ENCODE measurements at regions not wholly inside any gene's neighbourhood (a gene's known extent, or its start where the extent isn't known, plus 50 kb on each side); places are given as distances from the start of the nearest gene placed in this dataset.

GRCh38 chr6:9086331-9086730 is 651.0 kb upstream of the SLC35B3 start:
- no peak overlapping the region for H3K27ac ChIP-seq (ENCODE audit: low read depth)
- no peak overlapping the region for H3K4me3 ChIP-seq (ENCODE audit: low read depth, low read length)
- no peaks in the 10 kb centered on the region for H3K4me1 ChIP-seq (ENCODE audit: insufficient read depth)
- 65% methylated on average over 4 of the region's 4 CpGs for WGBS
- DNase-seq (ENCODE audit: extremely low spot score) = no peak
- no peaks in the 10 kb centered on the region for H3K36me3 ChIP-seq (ENCODE audit: insufficient read depth)

- no peak overlapping the region for H3K27ac ChIP-seq (ENCODE audit: low read depth)
- no peaks in the 10 kb centered on the region for H3K4me1 ChIP-seq (ENCODE audit: insufficient read depth)
- WGBS = 91% methylated on average over 1 of the region's 1 CpG
- DNase-seq (ENCODE audit: extremely low spot score) = no peak
- no peaks in the 10 kb centered on the region for H3K36me3 ChIP-seq (ENCODE audit: insufficient read depth)
- no peak overlapping the region for H3K4me3 ChIP-seq (ENCODE audit: low read depth, low read length)
Observed at GRCh38 chr6:9085709-9086070, 650.3 kb upstream of the SLC35B3 start.

DNA sequence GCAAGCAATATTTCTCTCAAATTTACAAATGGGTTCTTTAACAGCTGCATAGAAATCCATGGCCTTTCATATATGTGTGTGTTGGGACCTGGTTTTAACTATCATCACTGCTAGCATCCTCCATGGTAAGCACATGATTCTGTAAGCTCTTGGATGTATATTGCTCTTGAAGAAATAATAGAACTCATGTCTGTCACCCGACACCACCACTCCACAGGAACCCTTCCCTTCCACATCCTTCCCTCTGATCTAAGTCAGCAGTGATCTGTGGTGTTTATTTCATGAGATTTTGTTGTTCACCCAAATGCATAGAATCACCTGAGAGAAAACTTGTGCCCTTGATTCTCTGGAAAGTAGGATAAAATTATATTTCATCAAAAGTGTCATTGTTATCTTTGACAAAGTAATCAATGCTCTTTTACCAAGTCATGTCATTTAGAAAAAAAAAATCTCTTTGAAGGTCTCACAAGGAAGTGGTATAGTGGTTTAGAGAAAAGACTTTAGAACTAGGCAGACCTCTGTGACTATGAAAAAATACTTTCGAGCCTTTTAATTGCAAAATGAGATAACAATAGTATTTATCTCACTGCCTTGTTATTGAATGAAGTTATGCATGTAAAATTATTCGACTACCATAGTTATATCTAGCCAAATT is 649.8 kb upstream of the SLC35B3 start:
- DNase-seq (ENCODE audit: extremely low spot score) = no peak
- WGBS = 70% methylated on average over 3 of the region's 3 CpGs
- Histone ChIP-seq H3K27ac (ENCODE audit: low read depth) (no peak overlapping the region), H3K4me3 (ENCODE audit: low read depth, low read length) (no peak overlapping the region), H3K36me3 (ENCODE audit: insufficient read depth) (no peaks in the 10 kb centered on the region), H3K4me1 (ENCODE audit: insufficient read depth) (no peaks in the 10 kb centered on the region)

DNA sequence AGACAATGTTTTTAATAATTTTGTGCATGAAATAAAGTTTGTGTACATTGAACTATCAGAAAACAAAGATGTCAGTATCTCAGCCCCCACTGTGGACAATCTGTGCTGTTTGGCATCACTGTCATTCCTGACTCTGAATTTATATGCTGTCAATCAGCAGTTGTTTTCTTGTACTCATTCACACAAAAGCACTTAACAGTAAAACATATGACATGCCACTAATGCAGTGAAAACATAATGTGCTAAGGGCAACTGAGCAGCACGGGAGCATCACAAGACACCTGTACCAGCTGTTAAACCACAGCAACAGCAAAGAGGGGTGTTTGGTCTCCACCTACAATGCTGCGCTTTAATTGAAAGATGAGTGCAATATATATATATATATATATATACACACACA is 647.8 kb upstream of the SLC35B3 start:
- Histone ChIP-seq H3K36me3 (ENCODE audit: insufficient read depth) (no peaks in the 10 kb centered on the region), H3K4me1 (ENCODE audit: insufficient read depth) (no peaks in the 10 kb centered on the region), H3K4me3 (ENCODE audit: low read depth, low read length) (no peak overlapping the region), H3K27ac (ENCODE audit: low read depth) (no peak overlapping the region)
- no peak for DNase-seq (ENCODE audit: extremely low spot score)
- 87% methylated on average over 2 of the region's 2 CpGs for WGBS

DNA sequence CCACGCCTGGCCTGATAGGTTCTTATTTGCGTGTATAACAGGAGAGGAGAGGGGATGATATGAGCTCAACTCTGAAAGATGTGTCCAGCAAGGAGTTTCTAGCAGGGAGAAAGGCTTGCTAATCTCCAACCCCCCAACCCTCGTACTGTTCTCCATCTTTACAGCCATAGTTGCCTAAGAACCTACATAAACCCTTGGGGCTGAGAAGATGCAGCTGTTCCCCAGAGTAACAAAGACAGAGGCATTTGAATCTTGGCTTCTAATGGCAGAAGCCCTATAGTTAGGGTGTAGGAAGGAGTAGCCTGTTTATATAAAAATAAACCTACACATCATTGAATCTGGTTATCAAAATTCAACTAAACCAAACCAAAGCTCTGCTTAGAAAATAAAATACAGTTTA is 631.4 kb upstream of the SLC35B3 start:
- no peak overlapping the region for H3K4me3 ChIP-seq (ENCODE audit: low read depth, low read length)
- H3K27ac ChIP-seq (ENCODE audit: low read depth) = no peak overlapping the region
- 61% methylated on average over 3 of the region's 3 CpGs for WGBS
- H3K36me3 ChIP-seq (ENCODE audit: insufficient read depth) = no peaks in the 10 kb centered on the region
- no peak for DNase-seq (ENCODE audit: extremely low spot score)
- H3K4me1 ChIP-seq (ENCODE audit: insufficient read depth) = no peaks in the 10 kb centered on the region

GRCh38 chr6:9064156-9064555 is 628.8 kb upstream of the SLC35B3 start:
- Histone ChIP-seq H3K36me3 (ENCODE audit: insufficient read depth) (no peaks in the 10 kb centered on the region), H3K4me1 (ENCODE audit: insufficient read depth) (no peaks in the 10 kb centered on the region), H3K4me3 (ENCODE audit: low read depth, low read length) (no peak overlapping the region), H3K27ac (ENCODE audit: low read depth) (no peak overlapping the region)
- 43% methylated on average over 1 of the region's 1 CpG for WGBS
- no peak for DNase-seq (ENCODE audit: extremely low spot score)

DNA sequence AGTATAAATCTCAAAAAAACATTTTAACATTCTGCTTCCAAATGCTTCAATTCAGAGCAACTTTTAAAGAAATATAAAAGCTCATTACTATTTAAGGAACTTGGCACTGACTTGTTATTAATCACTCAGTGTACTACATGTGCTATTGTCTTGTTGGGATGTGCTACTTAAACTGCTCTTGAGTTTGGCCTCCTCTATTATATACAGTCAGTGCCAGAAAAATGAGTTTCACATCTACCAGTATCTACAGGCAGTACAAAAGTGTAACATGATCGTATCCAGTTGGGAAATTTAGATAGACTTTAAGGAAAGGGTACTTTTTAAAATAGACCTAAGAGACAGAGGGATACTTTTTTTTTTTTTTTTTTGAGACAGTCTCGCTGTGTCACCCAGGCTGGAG is 627.3 kb upstream of the SLC35B3 start:
- H3K27ac ChIP-seq (ENCODE audit: low read depth) = no peak overlapping the region
- DNase-seq (ENCODE audit: extremely low spot score) = no peak
- 78% methylated on average over 2 of the region's 2 CpGs for WGBS

GRCh38 chr6:9057937-9058336 is 622.6 kb upstream of the SLC35B3 start:
- Histone ChIP-seq H3K4me3 (ENCODE audit: low read depth, low read length) (no peak overlapping the region), H3K27ac (ENCODE audit: low read depth) (no peak overlapping the region), H3K36me3 (ENCODE audit: insufficient read depth) (no peaks in the 10 kb centered on the region), H3K4me1 (ENCODE audit: insufficient read depth) (no peaks in the 10 kb centered on the region)
- WGBS = 51% methylated on average over 2 of the region's 2 CpGs
- DNase-seq (ENCODE audit: extremely low spot score) = no peak

More for the DNA sequence above, 627.3 kb upstream of the SLC35B3 start:
- Histone ChIP-seq H3K4me1 (ENCODE audit: insufficient read depth) (no peaks in the 10 kb centered on the region), H3K36me3 (ENCODE audit: insufficient read depth) (no peaks in the 10 kb centered on the region), H3K4me3 (ENCODE audit: low read depth, low read length) (no peak overlapping the region)

DNA sequence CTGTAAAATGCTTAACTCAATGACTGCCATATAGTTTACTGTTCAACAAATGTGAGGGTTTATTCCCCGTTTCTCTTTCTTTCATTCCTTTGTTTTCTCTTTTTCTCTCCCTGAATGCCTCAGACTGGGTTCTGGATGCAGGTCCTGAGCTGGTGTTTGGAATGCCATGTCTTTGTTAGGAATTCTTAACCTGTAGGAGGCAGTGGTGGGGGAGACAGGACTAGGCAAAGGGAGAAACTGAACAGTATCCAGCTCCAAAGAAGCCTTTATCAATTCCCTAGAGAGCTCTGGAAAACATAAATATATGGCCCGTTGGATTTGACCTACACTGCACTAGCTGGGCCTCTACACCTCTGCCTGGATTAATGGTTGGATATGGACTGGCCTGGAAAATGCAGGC is 621.2 kb upstream of the SLC35B3 start:
- no peak for DNase-seq (ENCODE audit: extremely low spot score)
- no peaks in the 10 kb centered on the region for H3K36me3 ChIP-seq (ENCODE audit: insufficient read depth)
- no peak overlapping the region for H3K27ac ChIP-seq (ENCODE audit: low read depth)
- no peak overlapping the region for H3K4me3 ChIP-seq (ENCODE audit: low read depth, low read length)
- no peaks in the 10 kb centered on the region for H3K4me1 ChIP-seq (ENCODE audit: insufficient read depth)
- WGBS = 86% methylated on average over 2 of the region's 2 CpGs

GRCh38 chr6:9044426-9044825 is 609.1 kb upstream of the SLC35B3 start:
- no peak for DNase-seq (ENCODE audit: extremely low spot score)

DNA sequence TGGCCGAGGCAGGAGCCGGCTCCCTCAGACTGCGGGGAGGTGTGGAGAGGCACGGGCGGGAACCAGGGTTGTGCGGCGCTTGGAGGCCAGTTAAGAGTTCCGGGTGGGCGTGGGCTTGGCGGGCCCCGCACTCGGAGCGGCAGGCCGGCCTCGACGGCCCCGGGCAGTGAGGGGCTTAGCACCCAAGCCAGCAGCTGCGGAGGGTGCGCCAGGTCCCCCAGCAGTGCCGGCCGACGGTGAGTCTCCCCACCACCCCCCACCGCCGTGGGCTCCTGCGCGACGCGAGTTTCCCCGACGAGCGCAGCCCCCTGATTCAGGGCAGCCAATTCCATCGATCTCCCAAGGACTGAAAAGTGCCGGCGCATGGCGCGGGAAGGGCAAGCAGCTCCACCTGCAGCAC is 605.4 kb upstream of the SLC35B3 start:
- Histone ChIP-seq H3K27ac (ENCODE audit: low read depth) (no peak overlapping the region), H3K36me3 (ENCODE audit: insufficient read depth) (no peaks in the 10 kb centered on the region), H3K4me1 (ENCODE audit: insufficient read depth) (no peaks in the 10 kb centered on the region), H3K4me3 (ENCODE audit: low read depth, low read length) (no peak overlapping the region)
- 97% methylated on average over 36 of the region's 36 CpGs for WGBS
- DNase-seq (ENCODE audit: extremely low spot score) = no peak

More at GRCh38 chr6:9044426-9044825, 609.1 kb upstream of the SLC35B3 start:
- Histone ChIP-seq H3K4me3 (ENCODE audit: low read depth, low read length) (no peak overlapping the region), H3K36me3 (ENCODE audit: insufficient read depth) (no peaks in the 10 kb centered on the region), H3K4me1 (ENCODE audit: insufficient read depth) (no peaks in the 10 kb centered on the region), H3K27ac (ENCODE audit: low read depth) (no peak overlapping the region)
- WGBS = 78% methylated on average over 3 of the region's 3 CpGs

DNA sequence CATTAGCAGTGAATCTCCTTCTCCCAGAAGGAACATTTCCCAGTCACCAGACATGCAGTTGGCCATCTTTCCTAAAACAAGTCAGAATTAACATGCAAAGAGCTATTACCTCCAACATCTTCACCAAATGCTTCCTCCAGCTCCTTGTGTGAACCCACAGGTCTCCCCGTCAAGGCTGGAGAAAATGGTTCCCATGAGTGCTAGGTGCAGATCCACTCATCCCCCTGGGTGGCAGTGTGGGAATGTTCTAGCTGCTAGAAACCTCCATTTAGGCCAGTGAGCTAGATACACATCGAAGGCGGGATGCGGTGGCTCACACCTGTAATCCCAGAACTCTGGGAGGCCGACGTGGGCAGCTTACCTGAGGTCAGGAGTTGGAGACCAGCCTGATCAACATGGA is 603.9 kb upstream of the SLC35B3 start:
- Histone ChIP-seq H3K4me1 (ENCODE audit: insufficient read depth) (no peaks in the 10 kb centered on the region), H3K27ac (ENCODE audit: low read depth) (no peak overlapping the region), H3K36me3 (ENCODE audit: insufficient read depth) (no peaks in the 10 kb centered on the region), H3K4me3 (ENCODE audit: low read depth, low read length) (no peak overlapping the region)
- DNase-seq (ENCODE audit: extremely low spot score) = no peak
- WGBS = 93% methylated on average over 6 of the region's 6 CpGs

DNA sequence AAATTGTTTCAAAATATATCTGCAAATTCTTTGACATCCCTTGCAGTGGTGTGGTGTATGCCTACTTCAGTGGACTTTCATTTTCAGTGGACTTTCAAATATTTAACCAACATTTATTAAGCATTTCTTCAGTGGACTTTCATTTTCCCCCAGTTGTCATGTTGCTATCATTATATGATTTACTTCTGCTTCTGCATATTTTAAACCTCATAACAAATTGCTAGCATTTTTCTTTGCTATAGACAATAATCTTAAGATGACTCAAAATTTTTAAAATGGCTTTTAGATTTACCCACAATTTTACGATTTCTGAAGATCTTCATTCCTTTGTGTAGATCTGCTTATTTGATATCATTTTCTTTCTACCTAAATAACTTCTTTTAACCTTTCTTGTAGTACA is 592.7 kb upstream of the SLC35B3 start:
- Histone ChIP-seq H3K27ac (ENCODE audit: low read depth) (no peak overlapping the region), H3K4me1 (ENCODE audit: insufficient read depth) (no peaks in the 10 kb centered on the region), H3K36me3 (ENCODE audit: insufficient read depth) (no peaks in the 10 kb centered on the region), H3K4me3 (ENCODE audit: low read depth, low read length) (no peak overlapping the region)
- DNase-seq (ENCODE audit: extremely low spot score) = no peak
- 82% methylated on average over 1 of the region's 1 CpG for WGBS

- DNase-seq (ENCODE audit: extremely low spot score) = no peak
- H3K36me3 ChIP-seq (ENCODE audit: insufficient read depth) = no peaks in the 10 kb centered on the region
- 87% methylated on average over 4 of the region's 4 CpGs for WGBS
- H3K4me1 ChIP-seq (ENCODE audit: insufficient read depth) = no peaks in the 10 kb centered on the region
- H3K27ac ChIP-seq (ENCODE audit: low read depth) = no peak overlapping the region
- H3K4me3 ChIP-seq (ENCODE audit: low read depth, low read length) = no peak overlapping the region
Observed at GRCh38 chr6:9025796-9026394, 590.5 kb upstream of the SLC35B3 start.

DNA sequence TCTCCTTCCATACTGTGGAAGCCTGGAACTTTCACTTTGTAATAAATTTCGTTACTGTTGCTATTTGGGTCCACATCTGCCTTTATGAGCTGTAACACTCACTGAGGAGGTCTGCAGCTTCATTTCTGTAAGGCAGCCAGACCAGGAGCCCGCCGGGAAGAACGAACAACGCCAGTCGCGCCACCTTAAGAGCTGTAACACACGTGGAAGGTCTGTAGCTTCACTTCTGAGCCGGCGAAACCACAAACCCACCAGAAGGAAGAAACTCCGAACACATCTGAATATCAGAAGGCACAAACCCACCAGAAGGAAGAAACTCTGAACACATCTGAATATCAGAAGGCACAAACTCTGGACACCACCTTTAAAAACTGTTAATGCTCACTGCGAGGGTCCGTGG is 589.9 kb upstream of the SLC35B3 start:
- DNase-seq (ENCODE audit: extremely low spot score) = no peak
- Histone ChIP-seq H3K27ac (ENCODE audit: low read depth) (no peak overlapping the region), H3K36me3 (ENCODE audit: insufficient read depth) (no peaks in the 10 kb centered on the region), H3K4me1 (ENCODE audit: insufficient read depth) (no peaks in the 10 kb centered on the region), H3K4me3 (ENCODE audit: low read depth, low read length) (no peak overlapping the region)
- 85% methylated on average over 13 of the region's 13 CpGs for WGBS
